CD4-positive, alpha-beta T cell treated with Interleukin-21 for 1 hour (primary cell): ENCODE measurements at regions not wholly inside any gene's neighbourhood (a gene's known extent, or its start where the extent isn't known, plus 50 kb on each side); places are given as distances from the start of the nearest gene placed in this dataset.
"Not testable (repeated sequence)": the region's sequence is repeated elsewhere in the genome, so short reads cannot be mapped to it uniquely, and the experiment has no call there.

Experiments
- DNase-seq: peaks from one replicate; pipeline ENCODE4 v3.0.0-alpha.2; 2020

DNA sequence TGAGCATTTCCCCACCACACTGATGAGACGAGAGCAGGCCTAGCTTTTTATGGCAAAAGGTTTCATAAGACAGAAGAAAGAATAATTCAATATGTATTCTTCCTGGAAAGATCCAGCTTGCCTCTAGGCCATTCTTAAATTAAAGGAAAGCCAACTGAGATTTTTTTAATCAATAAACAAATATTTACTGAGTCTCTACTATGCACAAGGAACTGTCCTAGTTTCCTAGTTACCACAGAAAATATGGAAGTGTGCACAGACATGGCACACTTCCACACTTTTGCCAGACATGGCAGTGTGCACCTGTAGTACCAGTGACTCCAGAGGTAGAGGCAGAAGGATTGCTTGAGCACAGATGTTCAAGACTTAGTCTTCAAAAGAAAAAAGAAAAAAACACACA, 281.0 kb downstream of the CETN3 start:
- no peak for DNase-seq

DNA sequence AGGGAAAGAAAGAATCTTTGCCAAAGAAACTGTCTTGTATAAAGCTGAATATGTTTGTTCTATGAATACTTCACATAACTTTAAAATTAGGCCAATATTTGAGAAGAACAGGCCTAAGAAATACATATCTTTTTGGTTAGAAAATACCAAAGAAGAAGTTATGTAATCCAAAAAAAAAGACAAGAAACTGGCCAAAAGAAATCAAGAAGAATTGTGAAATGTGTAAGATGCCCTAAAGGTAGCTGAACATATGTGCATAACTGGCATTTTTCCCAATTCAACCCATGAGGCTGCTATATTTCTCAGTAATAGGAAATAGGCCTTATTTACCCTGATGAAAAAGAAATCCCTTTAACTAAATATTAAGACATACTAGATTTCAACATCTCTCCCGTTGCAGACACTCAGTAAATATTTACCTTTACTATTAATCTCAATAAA, 290.0 kb downstream of the CETN3 start:
- DNase-seq = no peak

DNA sequence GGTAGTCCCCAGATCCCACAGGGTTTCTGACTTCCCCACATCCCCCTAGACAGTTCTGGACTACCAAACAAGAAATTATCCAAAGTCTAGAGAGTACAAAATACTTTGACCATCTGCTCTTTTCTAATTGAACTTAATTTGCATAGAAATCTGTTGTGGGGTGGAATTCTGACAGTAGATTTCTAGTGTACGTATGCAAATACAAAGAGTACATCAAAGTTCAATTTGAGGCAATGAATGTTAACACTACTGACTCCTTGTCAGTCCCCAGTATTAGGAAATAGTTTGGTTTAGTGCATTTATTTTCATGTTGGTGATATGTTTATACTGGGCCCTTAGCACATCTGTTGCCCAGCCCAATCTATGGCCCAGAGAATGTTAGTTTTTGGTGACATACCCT, 292.6 kb downstream of the CETN3 start:
- DNase-seq = no peak

DNA sequence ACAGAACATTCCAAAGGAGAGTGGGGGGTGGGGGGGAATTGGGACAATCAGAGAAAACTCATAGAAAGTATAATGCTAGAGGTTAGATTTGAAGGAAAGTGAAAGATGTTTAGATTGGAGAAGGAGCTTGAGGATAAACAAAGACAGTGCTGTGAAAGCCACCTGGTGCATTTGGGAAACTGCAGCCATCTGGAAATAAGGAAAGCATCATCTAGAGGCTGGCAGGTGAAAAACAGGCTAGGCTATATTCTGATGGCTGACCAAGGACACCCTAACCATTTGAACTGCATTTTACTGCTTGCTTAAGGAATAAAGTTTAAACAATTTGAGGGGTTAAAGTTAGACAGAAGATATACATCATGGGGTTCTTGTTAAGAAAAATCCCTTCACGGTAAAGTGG, 296.4 kb downstream of the CETN3 start:
- no peak for DNase-seq

DNA sequence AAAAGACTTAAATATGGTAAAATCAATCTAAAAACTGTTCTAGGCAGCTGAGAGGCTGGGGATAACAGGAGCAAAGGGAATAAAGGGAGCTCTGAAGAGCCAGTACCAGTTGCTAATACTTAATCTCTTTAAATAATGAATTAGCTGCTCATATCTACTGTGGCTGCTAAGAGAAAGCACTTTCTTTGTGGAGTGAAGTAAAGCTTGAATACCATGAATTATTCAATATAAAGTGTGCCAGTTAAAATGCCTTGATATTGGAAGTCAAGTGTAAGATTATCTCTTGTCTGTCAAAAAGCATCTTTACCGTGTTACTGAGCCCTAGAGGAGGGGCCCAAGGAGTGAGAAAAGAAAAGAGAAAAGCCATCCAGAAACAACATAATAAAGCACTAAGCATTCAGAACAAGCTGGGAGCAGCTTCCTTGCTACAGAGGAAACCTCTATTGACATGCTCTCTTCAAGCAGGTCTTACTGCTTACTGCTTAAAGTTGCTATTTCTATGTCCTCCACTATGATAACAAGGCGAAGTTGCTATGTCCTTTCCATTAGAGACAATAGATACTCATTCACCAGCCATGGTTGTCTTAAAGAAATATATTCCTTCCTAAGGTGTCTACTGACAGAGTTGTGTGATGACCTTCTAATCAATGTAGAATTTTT, 297.4 kb downstream of the CETN3 start:
- DNase-seq = no peak

DNA sequence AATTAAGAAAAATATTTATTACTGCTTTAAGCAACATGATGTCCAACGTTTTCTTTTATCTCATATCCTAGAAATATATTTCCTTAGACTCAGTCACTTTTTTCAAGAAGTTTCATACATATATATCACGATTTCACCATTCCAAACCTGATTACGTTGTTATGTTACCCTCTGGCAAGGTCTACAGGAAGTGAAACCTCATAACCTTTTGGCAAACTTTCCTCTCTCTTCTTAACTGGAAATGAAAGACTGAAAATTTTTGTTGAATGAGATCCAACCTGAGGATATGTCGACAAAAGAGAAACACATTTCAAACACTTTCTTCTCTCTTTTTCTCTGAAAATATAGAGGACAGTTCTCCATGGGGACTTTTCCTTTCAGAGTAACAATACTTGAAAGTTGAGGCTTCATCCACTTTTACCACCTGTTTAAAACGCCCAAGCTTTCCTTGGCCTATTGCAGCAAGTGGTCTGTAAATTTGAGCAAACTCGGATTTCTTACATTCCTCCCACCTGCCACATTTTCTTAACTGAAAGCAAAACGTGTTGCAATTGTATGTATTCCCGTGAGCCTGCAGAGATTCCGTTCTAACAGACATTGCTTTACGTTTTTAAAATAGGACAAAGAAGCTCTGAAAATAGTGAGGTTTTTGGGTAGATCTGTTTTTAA, 298.1 kb downstream of the CETN3 start:
- no peak for DNase-seq

DNA sequence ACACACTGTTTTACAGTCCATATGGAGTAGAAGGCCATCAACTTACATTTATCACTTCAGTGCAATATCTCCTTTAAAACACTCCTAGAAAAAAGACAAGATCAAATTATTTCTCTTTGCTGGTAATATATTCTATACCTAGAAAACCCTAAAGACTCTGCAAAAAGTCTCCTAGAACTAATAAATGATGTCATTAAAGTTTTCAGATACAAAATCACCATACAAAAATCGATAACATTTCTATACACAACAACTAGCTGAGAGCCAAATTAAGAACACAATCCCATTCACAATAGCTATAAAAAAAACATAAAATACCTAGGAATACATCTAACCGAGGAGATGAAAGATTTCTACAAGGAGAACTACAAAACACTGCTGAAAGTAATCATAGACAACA, 300.3 kb downstream of the CETN3 start:
- no peak for DNase-seq

DNA sequence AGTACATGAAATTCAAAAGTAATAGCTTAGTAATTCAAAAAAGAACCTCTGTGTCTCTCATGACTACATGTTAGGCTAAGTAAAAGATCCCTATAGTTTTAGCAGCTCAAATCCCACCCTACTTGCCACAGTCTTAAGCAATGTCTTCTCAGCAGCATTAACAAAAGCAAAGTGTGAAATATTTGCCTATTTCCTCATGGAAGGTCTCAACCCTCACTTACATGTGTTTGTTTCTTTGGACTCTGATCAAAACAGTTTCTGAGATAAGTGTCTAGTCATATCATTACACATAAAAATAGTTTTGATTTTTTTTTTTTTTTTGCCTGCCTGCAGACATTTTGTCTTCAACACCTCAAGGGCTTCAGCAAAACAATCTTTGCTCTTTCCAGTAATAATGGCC, 310.5 kb downstream of the CETN3 start:
- no peak for DNase-seq

DNA sequence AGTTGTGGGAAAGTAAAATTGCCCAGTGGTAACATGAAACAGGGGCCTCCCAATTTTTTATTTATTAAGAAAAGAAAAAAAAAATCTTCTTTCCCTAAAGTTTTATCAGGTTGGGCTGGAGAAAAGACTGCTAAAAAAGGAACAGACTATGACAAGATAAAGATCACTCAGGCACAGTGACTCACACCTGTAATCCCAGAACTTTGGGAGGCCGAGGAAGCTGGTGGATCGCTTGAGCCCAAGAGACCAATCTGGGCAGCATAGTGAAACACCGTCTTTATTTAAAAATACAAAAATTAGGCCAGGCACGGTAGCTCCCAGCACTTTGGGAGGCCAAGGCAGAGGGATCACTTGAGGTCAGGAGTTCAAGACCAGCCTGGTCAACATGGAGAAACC, 312.5 kb downstream of the CETN3 start:
- no peak for DNase-seq

DNA sequence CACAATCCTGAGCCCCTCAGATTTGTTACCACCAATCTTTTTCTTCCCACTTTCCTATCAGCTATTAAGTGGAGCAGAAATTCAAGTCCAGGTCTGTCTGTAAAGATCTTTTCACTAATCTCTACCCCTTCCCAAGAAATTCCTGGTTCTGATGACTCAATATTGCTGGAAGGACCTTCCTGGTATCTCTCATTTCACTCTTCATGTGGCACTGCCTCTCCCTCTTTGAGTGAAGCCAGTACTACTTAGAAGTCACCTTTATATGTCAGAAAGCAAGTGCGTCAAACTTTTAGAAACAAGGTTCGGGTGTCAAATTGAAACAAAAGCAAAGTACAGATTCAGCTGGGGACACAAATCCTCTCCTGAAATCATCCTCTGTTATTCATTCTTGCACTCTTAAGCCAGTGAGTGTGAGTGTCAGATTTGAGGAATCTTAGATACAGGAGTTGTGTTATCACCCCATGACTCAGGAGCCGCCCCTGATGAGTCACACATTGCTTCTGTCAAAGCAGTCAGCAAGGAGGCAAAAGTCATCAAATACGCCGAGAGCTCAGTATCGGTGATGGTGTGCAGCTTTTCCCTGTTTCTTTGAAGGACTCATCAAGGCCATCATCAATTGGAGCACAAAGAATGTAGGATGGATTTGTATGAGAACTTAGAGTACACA, 313.0 kb downstream of the CETN3 start:
- DNase-seq = no peak

DNA sequence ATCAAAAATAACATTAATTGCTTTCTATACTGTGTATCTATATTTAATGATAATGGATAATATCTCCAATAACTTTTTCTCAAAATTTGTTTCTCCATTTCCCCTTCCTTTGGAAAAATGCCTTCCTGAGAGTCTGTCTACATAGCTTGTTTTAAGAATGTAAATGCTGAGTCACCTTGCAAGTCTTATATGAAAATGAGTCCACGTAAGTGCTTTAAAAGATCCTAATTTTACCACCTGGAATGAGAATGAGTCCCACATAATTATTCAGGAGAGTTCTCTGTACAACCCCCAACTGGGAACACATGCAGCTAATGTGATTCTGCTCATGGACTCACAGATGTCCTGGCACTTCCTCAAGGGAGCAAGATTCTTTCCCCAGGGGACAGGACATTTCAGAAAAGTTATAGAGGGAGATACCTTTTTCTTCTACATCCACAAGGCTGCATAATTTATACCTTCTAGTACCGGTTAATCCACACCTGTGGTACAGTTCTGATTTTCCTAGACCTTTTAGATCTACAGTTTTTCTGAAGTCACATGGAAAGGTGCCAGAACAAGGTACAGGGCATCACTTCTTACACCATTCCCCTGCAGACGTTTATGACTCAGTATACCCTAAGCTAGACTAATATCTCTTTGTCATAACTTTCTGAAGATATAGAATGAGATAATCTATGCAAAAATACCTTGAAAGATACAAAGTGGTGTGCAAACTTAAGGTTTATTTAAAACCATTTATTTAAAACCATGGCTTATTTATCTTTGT, 314.1 kb downstream of the CETN3 start:
- DNase-seq = no peak

DNA sequence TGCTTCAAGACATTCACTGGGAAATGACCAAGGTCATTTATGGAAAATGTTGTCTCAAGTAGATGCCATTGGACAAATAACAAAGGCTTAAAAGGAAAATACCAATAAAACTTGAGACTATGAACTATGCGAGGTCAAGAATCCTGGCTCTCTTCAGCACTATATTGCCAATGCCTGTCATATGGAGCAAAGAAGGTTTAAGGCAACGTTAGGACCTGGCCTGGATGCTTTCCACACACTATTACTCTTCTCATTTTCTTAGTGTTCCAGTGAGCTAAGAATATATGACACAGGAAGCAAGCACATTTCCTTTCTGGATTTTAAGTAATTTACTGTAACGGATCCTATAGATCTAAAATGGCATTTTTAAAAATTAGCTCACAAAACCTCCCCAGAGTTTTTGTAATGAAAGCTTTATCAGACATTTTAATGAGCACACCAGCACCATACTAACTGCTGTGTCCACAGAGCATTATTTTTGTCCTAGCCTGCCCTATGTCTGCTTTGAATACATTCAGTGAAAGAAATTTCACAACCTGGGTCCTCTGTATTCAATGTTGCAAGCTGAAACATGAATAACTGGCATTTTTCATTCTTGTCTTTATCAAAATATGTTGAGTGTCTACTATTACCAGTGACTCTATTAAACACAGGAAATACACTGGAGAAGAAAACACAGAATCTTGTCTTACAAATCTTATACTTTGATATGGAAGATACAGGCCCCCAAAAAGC, 315.6 kb downstream of the CETN3 start:
- no peak for DNase-seq

DNA sequence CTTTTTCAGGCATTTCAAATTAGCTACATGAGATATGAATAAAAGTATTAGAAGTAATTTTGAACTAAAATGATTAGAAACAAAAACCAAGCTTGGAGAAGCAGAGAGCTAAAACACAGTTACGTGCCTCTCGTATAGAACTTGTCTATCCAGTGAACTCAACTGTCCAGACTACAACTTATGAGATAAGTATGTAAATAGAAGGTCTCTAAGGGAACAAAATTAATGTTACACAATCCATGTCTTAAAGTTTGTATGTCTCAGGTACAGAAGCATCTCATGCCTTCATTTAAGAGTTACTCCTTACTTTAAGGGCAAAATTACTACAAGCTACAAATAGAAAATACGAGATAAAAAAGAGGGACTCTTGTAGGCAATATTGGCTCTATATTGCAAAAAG, 316.8 kb downstream of the CETN3 start:
- no peak for DNase-seq

DNA sequence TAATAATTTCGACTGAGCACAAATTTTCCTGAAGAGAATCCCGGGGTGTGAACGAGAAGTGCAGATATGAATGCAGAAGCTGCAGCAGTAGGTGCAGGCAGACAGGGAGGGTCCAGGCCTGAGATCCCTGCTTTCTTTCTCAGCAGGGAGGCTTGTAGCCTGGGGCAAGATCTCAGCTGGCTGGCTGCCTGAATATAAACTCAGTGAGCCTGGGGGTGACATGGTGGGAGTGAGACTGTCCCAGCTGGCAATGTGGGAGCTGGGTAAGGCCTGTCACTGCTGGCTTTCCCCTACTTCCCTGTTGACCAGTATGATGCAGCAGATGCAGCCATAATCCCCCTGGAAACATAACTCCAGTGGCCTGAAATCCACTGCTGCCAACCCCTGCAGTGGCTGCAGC, 325.2 kb downstream of the CETN3 start:
- DNase-seq = no peak

DNA sequence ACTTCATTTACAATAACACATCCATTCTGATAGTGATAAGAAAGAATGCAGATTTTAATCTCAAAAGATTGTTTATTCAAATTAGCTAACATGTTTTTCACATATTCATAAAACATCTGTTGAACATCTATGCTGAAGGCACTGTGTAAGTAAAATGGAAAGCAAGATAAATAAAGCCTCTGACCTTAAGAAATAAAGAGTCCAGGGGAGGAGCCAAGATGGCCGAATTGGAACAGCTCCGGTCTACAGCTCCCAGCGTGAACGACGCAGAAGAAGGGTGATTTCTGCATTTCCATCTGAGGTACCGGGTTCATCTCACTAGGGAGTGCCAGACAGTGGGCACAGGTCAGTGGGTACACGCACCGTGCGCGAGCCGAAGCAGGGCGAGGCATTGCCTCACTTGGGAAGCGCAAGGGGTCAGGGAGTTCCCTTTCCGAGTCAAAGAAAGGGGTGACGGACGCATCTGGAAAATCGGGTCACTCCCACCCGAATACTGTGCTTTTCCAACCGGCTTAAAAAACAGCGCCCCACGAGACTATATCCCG, 336.5 kb downstream of the CETN3 start:
- not testable (repeated sequence) for DNase-seq

DNA sequence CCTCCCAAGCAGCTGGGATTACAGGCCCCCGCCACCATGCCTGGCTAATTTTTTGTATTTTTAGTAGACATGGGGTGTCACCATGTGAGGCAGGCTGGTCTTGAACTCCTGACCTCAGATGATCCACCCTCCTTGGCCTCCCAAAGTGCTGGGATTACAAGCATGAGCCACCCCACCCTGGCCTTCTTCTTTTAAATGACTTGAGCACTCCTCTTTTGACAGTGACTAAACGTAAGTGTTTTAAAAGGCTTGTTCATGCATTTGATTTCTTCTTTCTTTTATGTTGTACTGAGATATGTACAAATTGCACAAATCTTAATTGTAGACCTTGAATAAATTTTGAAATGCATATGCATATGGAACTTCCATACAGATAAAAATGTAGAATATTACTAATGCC, 337.9 kb downstream of the CETN3 start:
- no peak for DNase-seq

DNA sequence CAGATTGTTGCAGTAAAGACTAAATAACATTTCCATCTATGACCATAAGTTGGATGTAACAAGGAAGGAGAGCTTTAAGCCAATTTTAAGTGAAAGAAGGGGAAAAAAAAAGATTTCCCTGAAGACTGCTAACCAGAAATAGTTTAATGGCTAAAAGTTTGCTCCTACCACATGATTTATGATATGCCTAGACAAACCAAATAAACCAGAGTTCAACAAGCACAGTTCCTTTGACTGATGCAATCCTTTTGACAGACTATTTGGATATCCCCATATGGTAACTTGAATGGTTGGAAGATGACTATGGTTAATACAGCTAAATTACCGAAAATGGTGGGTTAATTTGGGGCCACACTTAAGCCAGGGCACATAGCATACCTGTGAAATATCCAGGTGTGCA, 338.5 kb downstream of the CETN3 start:
- no peak for DNase-seq

DNA sequence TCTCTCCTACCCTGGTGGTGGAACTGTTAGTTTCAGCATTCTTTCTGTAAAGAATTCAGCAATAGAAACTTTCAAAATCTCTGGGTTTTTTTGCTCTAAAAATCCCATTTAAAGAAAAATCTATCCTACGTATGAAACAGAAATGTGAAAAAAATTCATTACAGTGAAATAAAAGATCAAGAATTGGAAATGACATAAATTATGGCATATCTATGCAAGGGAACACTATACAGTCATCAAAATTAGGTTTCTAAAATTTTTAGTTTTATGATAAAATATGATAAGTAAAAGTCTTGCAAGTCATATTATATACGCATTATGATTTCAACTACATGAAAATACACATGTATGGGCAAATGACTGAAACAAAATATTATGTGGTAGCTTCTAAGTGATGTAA, 342.6 kb downstream of the CETN3 start:
- DNase-seq = no peak

DNA sequence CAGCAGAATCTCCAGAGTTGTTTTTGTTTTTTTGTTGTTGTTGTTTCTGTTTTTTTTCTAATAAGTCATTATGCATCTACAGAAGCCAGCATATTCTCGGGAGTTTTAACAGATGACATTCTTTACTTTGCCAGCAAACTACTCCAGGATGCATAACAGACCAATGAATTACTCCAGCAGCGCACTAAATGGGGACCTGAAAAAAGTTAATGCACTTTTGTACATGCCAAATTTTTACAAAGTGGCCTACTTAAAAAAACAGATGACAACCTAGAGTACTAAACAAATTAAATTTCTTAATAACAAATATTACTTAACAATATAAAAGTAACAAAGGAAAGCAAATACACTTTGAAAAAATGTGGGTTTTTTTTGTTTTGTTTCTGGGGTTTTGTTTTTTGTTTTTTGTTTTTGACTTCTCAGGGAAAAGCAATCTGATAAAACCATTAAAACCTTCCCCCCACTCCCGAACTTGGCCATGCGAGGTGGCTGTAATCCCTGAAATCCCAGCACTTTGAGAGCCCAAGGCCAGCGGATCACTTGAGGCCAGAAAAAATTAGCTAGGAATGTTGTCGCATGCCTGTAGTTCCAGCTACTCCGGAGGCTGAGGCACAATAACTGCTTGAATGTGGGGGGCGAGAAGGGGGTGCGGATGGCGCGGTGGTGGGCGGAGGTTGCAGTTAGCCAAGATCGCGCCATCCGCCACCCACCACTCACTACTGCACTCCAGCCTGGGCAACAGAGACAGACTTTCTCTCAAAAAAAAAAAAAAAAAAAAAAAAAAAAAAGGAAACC, 352.4 kb downstream of the CETN3 start:
- no peak for DNase-seq

DNA sequence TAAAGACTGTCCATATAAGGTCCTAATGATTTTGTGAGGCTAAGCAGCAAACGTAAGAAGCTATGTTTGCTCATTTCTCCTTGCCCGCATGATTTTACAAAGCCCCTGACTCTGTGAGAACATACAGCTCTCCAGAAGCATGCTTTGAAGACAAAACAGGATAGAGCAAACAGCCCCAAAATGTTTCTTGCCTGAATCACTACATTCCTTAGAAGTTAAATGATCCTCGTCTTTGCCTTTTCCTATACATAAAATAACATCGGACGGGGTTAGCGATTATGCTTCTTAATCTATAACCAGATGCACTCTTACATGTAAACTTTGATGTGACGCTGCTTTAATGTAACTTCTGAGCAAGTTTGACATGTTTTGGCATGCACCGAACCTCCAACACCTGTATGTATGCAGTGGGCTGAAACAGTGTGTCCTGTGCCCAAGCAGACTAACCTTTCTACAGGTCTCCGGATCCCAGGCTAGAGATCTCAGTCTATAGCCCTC, 353.7 kb downstream of the CETN3 start:
- no peak for DNase-seq

DNA sequence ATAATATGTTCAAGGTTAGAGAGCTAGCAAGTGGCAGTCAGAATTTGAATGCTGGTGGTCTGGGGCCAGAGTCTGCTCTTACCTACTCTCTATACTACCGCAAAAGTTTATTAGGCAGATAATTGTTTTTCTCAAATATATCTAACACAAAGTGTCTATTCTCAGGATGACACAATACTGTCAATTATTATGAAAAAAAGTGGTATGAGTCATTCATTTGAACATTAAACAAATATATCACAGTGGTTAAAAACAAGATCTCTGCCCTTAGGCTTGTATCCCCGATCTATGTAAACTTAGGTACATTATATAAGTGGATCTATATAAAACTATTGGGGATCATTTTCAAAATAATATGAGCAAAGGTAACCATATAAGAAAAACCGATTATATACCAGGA, 354.9 kb downstream of the CETN3 start:
- no peak for DNase-seq

DNA sequence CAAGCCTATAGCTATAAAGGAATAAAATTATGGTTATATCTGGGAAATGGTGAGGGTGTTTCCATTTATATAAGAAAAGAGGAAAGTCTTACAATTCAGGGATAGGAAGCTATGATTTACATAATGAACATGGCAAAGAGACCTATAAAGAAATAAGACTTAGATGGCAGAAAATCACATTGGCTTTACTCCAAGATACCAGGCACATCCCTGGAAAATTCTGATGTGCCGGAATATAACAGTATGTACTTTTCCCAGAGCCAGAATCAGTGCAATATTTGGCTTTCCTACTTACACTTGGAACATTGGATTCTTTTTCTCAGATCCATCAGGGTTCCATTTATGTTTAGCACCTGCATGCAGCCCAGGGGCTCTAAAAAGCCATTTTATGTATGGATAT, 357.8 kb downstream of the CETN3 start:
- DNase-seq = no peak
